Stimulated activated CD4-positive, alpha-beta T cell treated with anti-CD3 and anti-CD28 coated beads, Interleukin-12 subunit alpha, Interleukin-12 subunit beta, amount 100 ng/mL, for 48 hours (primary cell): ENCODE measurements at regions not wholly inside any gene's neighbourhood (a gene's known extent, or its start where the extent isn't known, plus 50 kb on each side); places are given as distances from the start of the nearest gene placed in this dataset.
"Not testable (repeated sequence)": the region's sequence is repeated elsewhere in the genome, so short reads cannot be mapped to it uniquely, and the experiment has no call there.

ENCODE experiments used
- DNase-seq, 3 donors: peaks; one replicate each; pipeline ENCODE4 v3.0.0-alpha.2; 2020; ENCODE audit warnings: low read depth in 2 of 3, low spot score in 1 of 3

DNA sequence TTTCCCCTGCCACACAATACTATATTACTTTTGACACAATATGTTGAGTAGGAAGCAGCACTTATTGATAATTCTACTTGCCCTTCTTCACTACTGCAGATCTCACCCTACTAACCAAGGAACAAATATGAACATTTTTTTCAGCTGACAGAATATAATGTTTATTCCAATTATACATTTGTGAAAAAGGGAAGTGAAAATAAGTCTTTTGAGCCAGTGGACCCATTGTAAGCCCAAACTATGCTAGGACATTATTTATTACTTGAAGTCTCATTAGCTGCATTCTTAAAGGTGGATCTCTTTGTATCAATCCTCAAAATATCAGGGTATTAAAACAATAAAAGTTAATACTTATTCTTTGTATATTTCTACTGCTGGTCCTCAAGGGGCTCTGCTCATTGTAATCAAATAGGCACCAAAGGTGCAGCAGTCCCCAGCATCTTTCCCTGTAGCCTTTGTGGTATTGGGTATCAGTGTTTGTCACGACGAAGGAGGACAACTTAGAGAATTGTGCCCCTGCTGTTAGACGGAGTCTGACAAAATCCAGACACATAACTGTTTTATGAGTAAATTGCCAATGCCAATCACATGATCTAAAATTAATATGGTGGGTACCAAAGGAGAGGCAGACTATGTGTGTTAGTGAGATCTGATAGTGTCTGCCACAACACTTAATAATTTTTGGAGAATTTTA, 453.5 kb upstream of the CDH9 start:
- DNase-seq: no peak

DNA sequence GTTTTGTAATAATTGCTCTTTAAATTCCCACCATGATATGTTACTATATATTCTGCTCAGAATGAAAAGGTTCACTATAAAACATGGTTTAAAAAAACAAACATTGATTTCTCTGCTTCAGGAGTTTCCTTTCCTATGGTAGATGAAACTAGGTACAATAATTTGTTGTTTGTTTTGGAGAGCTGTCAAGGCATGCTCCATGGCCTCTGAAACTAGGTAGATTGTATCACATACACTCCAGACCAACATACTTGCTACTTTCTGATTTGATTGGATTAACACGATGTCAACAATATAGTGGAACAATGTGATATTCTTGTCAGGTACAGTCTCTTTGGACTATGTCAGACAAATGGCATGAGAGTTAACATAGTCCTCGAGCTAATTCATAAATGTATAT, 452.7 kb upstream of the CDH9 start:
- DNase-seq: no peak

DNA sequence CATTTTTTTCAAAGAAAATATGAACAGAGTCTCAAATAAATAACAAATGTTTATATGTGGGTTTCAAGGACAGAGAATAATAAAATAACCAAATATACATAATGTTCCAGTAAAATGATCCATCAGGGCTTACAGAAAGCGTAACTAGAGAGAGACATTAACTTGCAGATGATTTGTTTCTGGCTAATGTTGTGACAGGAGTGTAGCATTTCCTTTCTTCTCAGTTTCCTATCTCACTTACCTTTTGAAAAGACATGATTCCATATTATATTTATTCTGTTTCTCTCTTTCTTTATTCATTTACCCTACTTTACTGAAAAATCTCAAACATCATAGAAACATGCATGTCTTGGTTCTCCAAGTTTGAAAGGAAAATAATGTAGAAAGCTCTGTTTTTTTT, 451.3 kb upstream of the CDH9 start:
- DNase-seq: no peak

DNA sequence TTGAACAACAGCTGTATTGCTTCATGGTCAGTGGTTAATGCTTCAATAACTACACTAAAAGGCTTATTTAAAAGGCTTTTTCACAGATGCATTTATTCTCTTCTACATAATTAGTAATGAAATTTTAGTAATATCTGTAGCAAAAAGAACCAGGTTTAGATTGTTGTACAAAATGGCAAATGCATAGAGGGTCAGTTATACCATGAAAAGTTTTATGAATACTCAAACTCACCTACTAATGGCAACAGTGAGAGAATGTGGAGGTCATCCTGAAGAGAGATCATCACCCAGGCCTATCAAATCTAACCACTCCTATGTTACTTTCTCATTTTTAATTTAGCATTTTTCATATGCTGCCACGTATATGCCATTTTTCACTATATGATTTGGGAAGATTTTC, 444.3 kb upstream of the CDH9 start:
- DNase-seq: no peak

DNA sequence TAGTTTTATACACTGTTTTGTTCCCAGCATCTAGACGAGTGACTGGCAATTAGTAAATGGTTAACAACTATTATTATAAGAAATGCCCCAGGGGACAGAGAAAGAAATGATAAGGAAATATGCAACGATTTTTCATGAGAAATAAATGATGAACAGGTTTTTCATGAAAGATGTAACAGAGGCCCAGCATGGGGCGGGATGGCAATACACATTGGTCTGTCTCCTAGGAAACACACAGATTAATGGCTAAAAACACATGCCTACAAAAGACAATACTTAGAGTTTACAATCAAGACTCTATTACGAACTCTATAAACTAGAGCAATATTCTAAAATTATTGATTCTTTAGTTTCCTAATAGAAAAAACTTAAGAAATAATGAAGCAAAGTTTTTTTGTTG, 441.5 kb upstream of the CDH9 start:
- no peak for DNase-seq

DNA sequence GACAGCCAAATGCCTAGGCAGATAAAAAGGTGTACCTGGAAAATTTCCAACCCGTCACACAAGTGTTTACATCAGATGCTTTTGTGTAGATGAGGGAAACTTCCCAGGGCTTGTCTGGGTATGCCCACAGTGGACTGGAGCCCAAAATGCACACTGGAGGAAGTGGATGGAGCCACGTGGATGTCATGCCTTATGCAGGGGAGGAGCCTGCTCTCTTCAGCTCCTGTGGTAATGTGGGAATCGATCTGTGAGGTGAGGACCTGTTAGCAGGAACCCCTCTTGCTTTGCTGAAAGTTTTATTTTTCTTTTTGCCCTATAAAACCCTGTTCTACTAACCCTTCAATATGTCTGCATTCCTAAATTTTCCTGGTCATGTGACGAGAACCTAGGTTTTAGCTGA, 439.2 kb upstream of the CDH9 start:
- no peak for DNase-seq

DNA sequence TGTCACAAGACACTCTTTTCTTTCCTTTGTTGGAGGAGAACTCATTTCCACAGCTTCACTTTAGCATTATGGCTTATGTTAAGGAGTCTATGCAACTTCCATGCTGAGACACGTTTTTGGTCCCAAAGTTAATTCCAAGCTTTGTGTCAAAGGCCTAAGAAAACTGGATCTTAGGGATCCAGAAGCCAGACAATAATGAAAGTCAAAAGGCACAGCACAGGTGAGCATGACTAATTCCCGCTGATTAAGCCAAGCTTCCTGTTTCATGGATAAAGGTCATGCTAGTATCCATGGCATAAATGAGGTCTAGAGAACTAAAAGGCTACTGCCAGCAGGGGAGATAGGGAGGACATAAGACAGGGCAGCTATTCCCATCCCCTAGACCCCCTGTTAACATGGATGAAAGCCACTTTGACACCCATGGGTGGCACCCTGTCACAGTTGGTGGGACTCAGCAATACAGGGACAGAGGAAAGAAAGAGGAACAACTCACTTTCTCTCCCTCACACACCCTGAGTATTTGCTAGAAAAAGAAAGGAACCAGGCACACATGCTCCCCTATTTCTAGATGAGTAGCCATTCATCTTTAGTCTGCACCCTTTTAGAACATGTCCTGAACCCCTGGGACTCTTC, 438.1 kb upstream of the CDH9 start:
- DNase-seq: no peak

DNA sequence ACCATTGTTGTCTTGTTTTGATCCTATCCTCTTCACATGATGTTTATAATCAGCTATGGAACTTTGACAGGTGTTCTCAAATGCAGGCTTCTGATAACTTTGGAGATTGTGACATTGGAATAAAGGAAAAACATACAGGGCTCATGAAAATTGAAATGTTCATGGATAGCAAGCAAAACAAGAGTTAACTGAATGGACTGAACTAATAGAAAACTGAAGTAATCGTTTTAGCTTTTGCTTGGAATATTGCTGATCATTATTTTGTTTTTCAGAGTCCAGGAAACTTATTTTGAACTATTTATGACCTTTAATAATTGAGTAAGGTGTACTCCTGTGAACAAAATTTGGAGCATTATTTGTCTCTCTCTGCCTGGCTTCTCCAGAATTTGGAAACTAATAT, 436.7 kb upstream of the CDH9 start:
- no peak for DNase-seq

DNA sequence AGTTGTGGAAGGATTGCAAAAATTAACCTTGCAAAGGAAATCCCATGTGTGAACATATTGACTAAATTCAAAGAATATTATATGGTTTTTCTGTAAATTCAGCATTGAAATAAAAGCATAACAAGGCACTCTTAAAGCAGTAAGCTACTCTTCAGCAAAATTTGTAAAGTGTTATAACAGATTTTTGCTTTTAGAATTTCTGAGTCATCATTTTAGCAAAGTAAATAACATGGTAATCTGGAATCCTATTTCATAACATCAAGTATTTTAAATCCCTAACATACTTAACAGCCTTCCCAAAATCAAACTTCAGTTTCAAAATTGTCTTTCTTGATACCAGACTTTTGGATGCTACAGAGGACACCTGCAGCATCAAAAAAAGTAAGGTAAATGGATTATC, 436.0 kb upstream of the CDH9 start:
- DNase-seq: no peak

DNA sequence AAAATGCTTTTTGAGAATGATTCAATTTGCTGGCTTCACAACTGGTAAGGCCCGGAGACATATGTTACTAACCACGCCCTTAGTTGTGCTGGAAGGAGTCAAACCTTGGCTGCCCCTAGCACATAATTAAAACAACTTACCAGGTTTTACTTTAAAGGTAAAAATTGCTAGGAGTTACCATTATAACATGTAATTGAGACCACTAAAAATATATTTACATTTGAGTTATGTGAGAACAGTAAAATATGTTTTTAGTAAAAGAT, 435.6 kb upstream of the CDH9 start:
- no peak for DNase-seq

DNA sequence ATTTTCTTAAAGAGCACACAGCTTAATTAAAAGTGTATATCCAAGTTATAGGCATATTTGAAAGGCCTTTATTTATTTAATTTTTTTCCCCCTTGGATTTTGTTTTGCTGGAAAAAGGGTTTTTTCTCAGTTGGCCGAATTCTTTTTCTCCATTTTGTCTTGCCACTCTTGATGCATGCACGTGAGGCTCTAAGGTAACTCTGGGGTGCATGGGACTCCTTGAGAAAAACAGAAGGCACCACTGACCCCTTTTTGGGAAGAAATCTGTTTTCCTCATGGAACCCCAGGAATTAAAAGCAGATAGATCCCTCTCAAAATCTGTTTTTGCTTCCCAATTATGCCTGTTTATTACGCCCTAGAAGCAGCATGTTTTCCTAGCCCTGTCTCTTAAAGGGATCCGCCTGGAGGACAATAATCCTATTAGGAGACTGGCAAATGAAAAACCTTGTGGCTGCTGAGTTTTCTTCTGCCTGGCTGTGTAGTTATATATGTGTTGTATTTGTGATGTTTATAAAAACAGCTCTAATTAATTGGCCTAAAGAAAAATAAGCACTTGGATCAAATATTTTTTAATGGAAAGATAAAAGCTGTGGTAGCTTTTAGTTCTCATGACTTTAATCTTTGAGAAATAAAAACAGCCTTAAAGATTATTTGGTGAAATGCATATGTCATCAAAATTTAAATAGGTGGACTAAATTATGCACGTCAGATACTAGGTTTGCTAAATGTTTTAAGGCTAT, 435.1 kb upstream of the CDH9 start:
- DNase-seq: no peak

DNA sequence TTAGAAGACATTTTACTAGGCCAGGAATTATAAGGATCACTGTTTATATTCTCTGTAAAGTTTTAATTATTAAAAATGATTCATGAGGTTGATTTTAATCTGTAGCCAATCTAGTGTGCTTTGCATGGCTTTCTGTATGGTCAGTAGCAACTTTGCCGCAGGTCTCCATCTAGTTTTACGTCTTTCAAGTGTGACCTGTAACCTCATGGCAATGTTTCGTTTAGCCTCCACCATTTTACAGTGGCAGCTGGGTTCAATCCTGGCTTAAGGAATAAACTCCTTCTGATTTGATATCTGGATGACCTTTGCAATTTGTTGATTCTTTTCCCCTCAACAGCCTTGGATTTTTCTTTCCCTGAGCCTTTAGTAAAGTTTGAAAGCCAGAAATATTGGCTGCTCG, 434.5 kb upstream of the CDH9 start:
- DNase-seq: no peak

DNA sequence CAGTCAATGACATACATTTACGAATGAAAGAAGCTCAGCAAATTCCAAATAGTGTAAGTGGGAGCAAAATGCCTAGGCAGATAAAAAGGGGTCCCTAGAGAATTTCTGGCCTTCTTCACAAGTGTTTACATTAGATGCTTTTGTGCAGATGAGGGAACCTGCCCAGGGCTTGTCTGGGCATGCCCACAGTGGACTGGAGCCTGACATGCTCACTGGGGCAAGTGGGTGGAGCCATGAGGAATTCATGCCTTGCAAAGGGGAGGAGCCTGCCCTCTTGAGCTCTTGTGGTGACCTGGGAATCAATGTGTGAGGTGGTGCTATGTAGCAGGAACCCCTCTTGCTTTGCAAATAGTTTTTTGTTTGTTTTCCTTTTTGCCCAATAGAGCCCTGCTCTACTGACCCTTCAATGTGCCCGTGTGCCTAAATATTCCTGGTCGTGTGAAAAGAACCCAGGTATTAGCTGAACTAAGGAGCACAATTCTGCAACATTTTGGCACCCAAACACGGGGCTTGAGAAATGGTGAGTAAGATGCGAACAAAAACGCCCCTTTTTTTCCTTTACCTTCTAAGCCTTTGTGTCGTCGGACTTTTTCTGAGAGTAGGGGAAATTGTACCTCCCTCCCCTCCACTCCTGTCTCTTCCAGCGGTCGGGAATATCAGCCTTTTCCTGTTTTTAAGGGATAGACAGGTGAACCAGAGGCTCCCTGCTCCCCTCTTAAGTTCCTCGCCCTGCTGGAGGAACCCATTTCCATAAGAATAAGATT, 433.8 kb upstream of the CDH9 start:
- no peak for DNase-seq

DNA sequence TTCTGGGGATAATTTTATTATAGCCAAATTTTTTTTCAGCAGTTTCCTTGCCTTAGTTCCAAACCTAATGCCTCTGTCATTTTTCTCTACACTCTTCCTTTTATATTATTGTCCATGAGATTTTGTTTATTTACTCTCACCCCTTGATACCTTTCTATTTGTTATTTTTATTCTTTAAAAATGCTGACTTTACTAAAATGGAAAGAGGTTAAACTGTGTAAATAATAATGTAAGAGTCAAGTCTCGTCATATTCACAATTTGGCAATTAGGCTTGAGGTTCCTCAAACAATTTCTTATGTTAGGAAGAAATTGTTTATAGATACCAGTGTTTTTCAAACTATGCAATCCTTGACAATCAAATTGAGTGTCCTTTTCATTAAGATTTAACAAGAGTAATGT, 428.6 kb upstream of the CDH9 start:
- DNase-seq: no peak

DNA sequence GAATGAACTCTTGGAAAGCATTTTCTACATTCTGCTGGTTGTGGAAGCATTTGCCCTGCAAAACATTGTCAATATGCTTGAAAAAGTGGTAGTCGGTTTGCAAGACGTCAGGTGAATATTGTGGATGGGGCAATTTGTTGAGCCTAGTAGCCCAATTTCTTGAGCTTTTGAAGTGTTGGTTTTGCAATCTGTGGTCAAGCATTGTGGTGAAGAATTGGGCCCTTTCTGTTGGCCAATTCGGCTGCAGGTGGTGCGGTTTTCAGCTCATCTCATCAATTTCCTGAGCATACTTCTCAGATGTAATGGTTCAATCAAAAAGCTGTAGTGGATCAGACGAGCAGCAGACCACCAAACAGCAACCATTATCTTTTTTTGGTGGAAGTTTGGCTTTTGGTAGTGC, 426.8 kb upstream of the CDH9 start:
- DNase-seq: no peak

DNA sequence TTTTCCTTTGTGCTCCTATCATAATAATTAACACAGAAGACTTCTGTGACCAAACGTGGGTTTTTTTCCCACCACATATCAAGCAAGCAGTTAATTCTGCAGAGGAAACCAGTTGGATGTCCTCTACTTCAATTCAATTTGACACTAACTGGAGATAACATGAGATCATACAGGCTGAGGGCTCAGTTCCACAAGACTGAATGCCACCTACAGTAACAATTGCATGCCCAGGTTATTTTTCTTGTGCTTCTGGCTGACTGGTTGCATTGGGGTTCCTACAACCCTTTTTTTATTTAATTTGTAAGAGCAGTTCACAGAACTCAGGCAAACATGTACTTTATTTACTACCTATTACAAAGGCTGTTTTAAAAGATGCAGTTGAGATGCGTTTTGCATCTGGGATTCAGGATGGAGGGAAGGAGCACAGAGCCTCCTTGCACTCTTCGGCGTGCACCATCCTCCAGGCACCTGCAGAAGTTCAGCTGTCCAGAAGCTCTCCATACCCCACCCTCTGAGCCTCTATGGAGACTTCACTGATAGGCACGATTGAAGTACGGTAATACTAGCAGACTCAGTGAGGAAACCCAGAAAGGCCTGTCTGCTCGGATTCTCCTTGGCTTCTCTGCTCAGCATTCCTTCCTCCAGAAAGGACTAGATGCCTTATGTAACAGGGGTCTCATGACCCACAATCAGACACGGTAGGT, 425.2 kb upstream of the CDH9 start:
- no peak for DNase-seq

DNA sequence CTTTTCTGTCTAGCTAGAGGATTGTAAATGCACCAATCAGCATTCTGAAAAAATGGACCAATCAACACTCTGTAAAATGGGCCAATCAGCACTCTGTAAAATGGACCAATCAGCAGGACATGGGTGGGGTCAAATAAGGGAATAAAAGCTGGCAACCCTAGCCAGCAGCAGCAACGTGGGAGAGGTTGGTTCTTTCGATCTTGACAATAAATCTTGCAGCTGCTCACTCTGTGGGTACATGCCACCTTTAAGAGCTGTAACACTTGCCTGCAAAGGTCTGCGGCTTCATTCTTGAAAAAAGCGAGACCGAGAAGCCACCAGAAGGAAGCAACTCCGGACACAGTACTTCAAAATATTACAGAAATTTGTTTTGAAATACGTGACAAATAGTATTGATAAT, 424.6 kb upstream of the CDH9 start:
- DNase-seq: no peak

DNA sequence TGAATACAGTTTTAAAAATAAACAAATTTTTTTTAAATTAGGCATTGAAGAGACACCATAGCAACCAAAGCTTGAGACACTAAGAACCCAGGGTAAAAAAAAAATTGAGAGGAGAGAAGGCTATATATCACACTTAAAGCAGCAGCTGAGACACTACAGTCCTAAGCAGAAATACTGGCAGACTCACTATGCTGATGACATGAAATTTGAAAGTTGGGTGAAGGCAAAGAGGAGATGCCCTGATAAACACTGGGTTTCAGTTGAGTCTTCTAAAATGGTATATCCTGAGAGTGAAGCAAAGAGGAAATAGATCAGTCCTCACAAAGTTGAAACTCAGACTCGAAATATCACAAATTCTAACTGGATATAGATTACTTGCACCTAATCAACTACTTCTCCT, 419.9 kb upstream of the CDH9 start:
- DNase-seq: no peak

DNA sequence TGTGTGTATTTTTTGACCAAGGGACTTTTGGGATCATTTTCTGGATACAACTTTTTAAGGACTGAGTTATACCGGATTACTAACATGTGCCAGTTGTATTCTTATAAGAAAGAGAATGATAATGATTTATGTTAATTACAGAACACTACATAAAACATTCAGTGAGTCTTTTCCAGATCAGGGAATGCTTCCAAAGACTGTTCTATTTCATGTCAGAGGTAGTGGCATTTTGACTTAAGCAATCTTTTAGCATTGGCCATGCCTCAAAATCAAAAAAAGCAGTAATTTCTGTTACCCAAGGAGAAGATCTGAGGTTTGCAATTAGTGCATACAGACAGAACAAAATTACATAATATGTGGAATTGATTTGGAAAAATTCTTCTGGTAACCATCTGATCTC, 413.0 kb upstream of the CDH9 start:
- no peak for DNase-seq

DNA sequence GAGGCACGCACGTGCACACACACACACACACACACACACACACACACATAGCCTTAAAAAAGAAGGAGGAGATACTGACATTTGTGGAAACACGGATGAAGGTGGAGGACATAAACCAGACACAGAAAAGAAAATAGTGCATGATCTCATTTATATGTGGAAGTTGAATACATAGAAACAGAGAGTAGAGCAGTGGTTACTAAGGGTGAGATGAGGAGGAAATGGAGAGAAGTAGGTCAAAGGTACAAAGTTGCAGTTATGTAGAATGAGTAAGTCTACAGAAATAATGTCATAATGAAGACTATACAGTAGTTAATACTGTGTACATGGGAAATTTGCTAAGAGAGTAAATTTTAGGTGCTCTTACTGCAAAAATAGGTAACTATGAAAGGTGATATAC, 412.2 kb upstream of the CDH9 start:
- DNase-seq: no peak

DNA sequence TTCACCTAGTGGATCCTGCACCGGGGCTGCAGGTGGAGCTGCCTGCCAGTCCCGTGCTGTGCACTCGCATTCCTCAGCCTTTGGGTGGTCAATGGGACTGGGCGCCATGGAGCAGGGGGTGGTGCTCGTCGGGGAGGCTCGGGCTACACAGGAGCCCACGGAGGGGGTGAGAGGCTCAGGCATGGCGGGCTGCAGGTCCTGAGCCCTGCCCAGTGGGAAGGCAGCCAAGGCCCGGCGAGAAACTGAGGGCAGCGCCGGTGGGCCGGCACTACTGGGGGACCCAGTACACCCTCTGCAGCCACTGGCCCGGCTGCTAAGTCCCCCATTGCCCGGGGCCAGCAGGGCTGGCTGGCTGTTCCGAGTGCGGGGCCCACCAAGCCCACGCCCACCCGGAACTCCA, 401.0 kb upstream of the CDH9 start:
- not testable (repeated sequence) for DNase-seq
